HepG2 (cell line): ENCODE measurements at regions not wholly inside any gene's neighbourhood (a gene's known extent, or its start where the extent isn't known, plus 50 kb on each side); places are given as distances from the start of the nearest gene placed in this dataset.

ENCODE experiments used
- ATF1 ChIP-seq: IDR thresholded peaks from 2 replicates; pipeline ENCODE4 v1.6.1; 2016; ENCODE audit warnings: mild to moderate bottlenecking, control low read depth
- FOXK1 ChIP-seq: sonication (generic); formaldehyde crosslinking; IDR thresholded peaks from 2 replicates; pipeline ENCODE4 v1.4.0; 2020; ENCODE audit warnings: low read depth, missing genetic modification reagents, borderline replicate concordance
- FOXP1 ChIP-seq, 2 experiments: fragments of 450-650 bp in 1 of 2; IDR thresholded peaks; 2 replicates each; pipeline ENCODE4 v1.6.1; 2017 to 2018; ENCODE audit warnings: antibody characterized with exemption in 1 of 2
- HMG20B ChIP-seq: conservative IDR thresholded peaks from 2 replicates; pipeline ENCODE4 v1.6.1; 2016; ENCODE audit warnings: missing genetic modification reagents, missing compliant biosample characterization
- ISL2 ChIP-seq: sonication (generic); formaldehyde crosslinking; IDR thresholded peaks from 2 replicates; pipeline ENCODE4 v1.5.0; 2020; ENCODE audit warnings: missing genetic modification reagents
- JUN ChIP-seq: sonication (generic); formaldehyde crosslinking; IDR thresholded peaks from 2 replicates; pipeline ENCODE4 v1.4.0; 2020; ENCODE audit warnings: mild to moderate bottlenecking, missing genetic modification reagents
- MBNL3 ChIP-seq: fragments of 250-450 bp; sonication (Bioruptor Pico); conservative IDR thresholded peaks from 2 replicates; pipeline ENCODE4 v1.8.0; 2022; ENCODE audit warnings: mild to moderate bottlenecking, inconsistent platforms
- MIER3 ChIP-seq: IDR thresholded peaks from 2 replicates; pipeline ENCODE4 v1.6.1; 2016; ENCODE audit warnings: missing compliant biosample characterization, borderline replicate concordance
- RARA ChIP-seq: IDR thresholded peaks from 2 replicates; pipeline ENCODE4 v1.6.1; 2016; ENCODE audit warnings: missing genetic modification reagents, missing compliant biosample characterization
- SMARCC2 ChIP-seq: fragments of 450-650 bp; IDR thresholded peaks from 2 replicates; pipeline ENCODE4 v1.6.1; 2017; ENCODE audit warnings: antibody characterized with exemption, mild to moderate bottlenecking
- SOX6 ChIP-seq, 2 experiments: fragments of 450-650 bp in 1 of 2; sonication (generic) in 1 of 2; formaldehyde crosslinking in 1 of 2; IDR thresholded peaks; 2 replicates each; pipeline versions ENCODE4 v1.4.0 to v1.6.1; 2017 to 2020; ENCODE audit warnings: antibody characterized with exemption in 1 of 2, mild to moderate bottlenecking in 1 of 2, missing genetic modification reagents in 1 of 2
- ZNF205 ChIP-seq: IDR thresholded peaks from 2 replicates; pipeline ENCODE4 v1.6.1; 2018; ENCODE audit warnings: missing biosample characterization, missing genetic modification reagents
- ZNF335 ChIP-seq: sonication (generic); formaldehyde crosslinking; IDR thresholded peaks from 2 replicates; pipeline ENCODE4 v1.4.0; 2020; ENCODE audit warnings: missing genetic modification reagents
- TF ChIP-seq, protein P1 (sequence below): IDR thresholded peaks from 2 replicates; pipeline ENCODE4 v1.6.1; 2012; ENCODE audit warnings: low read depth, low read length, improper control_type of control experiment
- TF ChIP-seq, protein P2 (sequence below): sonication (generic); formaldehyde crosslinking; conservative IDR thresholded peaks from 2 replicates; pipeline ENCODE4 v1.4.0; 2020; ENCODE audit warnings: missing genetic modification reagents
- TF ChIP-seq, protein P3 (sequence below): sonication (generic); formaldehyde crosslinking; IDR thresholded peaks from 2 replicates; pipeline ENCODE4 v1.5.1; 2020; ENCODE audit warnings: mild to moderate bottlenecking, missing genetic modification reagents, borderline replicate concordance

DNA sequence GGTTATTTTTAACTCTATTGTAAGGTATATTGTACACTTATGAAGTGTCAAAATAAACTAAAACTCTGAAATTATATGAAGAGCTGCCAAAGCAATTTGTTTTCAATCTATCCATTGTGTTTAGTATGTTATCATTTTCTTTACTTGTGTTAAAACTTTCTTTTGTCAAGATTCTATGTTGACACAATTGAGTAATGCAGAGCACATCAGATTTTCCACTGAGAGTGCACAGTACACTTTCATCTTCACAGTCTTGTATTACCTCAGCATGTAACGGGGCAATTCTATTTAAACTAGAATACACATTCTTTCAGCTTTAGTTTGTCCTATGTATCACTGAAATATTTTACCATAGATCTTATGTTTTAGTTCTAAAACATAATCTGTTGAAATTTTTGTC is 304.4 kb upstream of the ZC3H15 start (continued):
- TF ChIP-seq SMARCC2, result 0 out of 2 replicates have a peak, but pooled peaks have one; percentile 35
- TF ChIP-seq RARA (CRISPR knock-in tag), result peak; percentile 59
- no peak for TF ChIP-seq MBNL3 (CRISPR knock-in tag)
- TF ChIP-seq, protein P1, sequence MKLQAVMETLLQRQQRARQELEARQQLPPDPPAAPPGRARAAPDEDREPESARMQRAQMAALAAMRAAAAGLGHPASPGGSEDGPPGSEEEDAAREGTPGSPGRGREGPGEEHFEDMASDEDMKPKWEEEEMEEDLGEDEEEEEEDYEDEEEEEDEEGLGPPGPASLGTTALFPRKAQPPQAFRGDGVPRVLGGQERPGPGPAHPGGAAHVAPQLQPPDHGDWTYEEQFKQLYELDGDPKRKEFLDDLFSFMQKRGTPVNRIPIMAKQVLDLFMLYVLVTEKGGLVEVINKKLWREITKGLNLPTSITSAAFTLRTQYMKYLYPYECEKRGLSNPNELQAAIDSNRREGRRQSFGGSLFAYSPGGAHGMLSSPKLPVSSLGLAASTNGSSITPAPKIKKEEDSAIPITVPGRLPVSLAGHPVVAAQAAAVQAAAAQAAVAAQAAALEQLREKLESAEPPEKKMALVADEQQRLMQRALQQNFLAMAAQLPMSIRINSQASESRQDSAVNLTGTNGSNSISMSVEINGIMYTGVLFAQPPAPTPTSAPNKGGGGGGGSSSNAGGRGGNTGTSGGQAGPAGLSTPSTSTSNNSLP, result peak; percentile 88
- TF ChIP-seq SOX6 (IDR thresholded peaks at IDR 0.05), result no peak
- peak; percentile 94 for TF ChIP-seq SOX6 (CRISPR knock-in tag; IDR thresholded peaks at IDR 0.05)
- TF ChIP-seq ISL2 (CRISPR knock-in tag), result peak; percentile 85
- peak; percentile 47; the same call in 1 of the 2 replicates for TF ChIP-seq MIER3 (CRISPR knock-in tag)
- TF ChIP-seq, protein P2, sequence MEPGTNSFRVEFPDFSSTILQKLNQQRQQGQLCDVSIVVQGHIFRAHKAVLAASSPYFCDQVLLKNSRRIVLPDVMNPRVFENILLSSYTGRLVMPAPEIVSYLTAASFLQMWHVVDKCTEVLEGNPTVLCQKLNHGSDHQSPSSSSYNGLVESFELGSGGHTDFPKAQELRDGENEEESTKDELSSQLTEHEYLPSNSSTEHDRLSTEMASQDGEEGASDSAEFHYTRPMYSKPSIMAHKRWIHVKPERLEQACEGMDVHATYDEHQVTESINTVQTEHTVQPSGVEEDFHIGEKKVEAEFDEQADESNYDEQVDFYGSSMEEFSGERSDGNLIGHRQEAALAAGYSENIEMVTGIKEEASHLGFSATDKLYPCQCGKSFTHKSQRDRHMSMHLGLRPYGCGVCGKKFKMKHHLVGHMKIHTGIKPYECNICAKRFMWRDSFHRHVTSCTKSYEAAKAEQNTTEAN (CRISPR knock-in tag), result 0 out of 2 replicates have a peak, but pooled peaks have one; percentile 46
- peak; percentile 34; the same call in 1 of the 2 replicates for TF ChIP-seq JUN (CRISPR knock-in tag)
- TF ChIP-seq FOXK1 (CRISPR knock-in tag), result 0 out of 2 replicates have a peak, but pooled peaks have one; percentile 70
- no peak for TF ChIP-seq ZNF335
- TF ChIP-seq, protein P3, sequence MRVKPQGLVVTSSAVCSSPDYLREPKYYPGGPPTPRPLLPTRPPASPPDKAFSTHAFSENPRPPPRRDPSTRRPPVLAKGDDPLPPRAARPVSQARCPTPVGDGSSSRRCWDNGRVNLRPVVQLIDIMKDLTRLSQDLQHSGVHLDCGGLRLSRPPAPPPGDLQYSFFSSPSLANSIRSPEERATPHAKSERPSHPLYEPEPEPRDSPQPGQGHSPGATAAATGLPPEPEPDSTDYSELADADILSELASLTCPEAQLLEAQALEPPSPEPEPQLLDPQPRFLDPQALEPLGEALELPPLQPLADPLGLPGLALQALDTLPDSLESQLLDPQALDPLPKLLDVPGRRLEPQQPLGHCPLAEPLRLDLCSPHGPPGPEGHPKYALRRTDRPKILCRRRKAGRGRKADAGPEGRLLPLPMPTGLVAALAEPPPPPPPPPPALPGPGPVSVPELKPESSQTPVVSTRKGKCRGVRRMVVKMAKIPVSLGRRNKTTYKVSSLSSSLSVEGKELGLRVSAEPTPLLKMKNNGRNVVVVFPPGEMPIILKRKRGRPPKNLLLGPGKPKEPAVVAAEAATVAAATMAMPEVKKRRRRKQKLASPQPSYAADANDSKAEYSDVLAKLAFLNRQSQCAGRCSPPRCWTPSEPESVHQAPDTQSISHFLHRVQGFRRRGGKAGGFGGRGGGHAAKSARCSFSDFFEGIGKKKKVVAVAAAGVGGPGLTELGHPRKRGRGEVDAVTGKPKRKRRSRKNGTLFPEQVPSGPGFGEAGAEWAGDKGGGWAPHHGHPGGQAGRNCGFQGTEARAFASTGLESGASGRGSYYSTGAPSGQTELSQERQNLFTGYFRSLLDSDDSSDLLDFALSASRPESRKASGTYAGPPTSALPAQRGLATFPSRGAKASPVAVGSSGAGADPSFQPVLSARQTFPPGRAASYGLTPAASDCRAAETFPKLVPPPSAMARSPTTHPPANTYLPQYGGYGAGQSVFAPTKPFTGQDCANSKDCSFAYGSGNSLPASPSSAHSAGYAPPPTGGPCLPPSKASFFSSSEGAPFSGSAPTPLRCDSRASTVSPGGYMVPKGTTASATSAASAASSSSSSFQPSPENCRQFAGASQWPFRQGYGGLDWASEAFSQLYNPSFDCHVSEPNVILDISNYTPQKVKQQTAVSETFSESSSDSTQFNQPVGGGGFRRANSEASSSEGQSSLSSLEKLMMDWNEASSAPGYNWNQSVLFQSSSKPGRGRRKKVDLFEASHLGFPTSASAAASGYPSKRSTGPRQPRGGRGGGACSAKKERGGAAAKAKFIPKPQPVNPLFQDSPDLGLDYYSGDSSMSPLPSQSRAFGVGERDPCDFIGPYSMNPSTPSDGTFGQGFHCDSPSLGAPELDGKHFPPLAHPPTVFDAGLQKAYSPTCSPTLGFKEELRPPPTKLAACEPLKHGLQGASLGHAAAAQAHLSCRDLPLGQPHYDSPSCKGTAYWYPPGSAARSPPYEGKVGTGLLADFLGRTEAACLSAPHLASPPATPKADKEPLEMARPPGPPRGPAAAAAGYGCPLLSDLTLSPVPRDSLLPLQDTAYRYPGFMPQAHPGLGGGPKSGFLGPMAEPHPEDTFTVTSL (CRISPR knock-in tag), result peak; percentile 94; the same call in 1 of the 2 replicates
- TF ChIP-seq ATF1 (CRISPR knock-in tag), result peak; percentile 31; the same call in 1 of the 2 replicates
- peak; percentile 22; the same call in 1 of the 2 replicates for TF ChIP-seq FOXP1 (IDR thresholded peaks at IDR 0.05)
- peak; percentile 73 for TF ChIP-seq FOXP1 (CRISPR knock-in tag; IDR thresholded peaks at IDR 0.05)
- TF ChIP-seq ZNF205 (CRISPR knock-in tag), result 0 out of 2 replicates have a peak, but pooled peaks have one; percentile 33
- TF ChIP-seq HMG20B, result 0 out of 2 replicates have a peak, but pooled peaks have one; percentile 33
